HL-60 (cell line): ENCODE measurements at regions not wholly inside any gene's neighbourhood (a gene's known extent, or its start where the extent isn't known, plus 50 kb on each side); places are given as distances from the start of the nearest gene placed in this dataset.

Experiments
- DNase-seq, 2 experiments: peaks; one replicate each; pipeline ENCODE4 v3.0.0-alpha.2; 2010 to 2020; ENCODE audit warnings: low read depth in 1 of 2, low spot score in 1 of 2
- H3K27ac ChIP-seq: fragments of 250-450 bp; sonication (Bioruptor Pico); replicated peaks from 2 replicates; pipeline ENCODE4 v1.5.1; 2020; ENCODE audit warnings: mild to moderate bottlenecking, moderate library complexity
- H3K27me3 ChIP-seq: fragments of 250-450 bp; sonication (Bioruptor Pico); 2 replicates; pipeline ENCODE4 v1.5.1; 2021; ENCODE audit warnings: mild to moderate bottlenecking, moderate library complexity; ENCODE audit not compliant: insufficient read depth, poor library complexity, severe bottlenecking
- H3K4me3 ChIP-seq: replicated peaks from 2 replicates; pipeline ENCODE4 v1.5.1; 2011; ENCODE audit warnings: mild to moderate bottlenecking, control low read depth, low read length; ENCODE audit not compliant: insufficient read depth
- GABPA ChIP-seq: IDR thresholded peaks from 2 replicates; pipeline ENCODE4 v1.6.1; 2012; ENCODE audit warnings: low read depth
- POLR2AphosphoS5 ChIP-seq: IDR thresholded peaks from 2 replicates; pipeline ENCODE4 v1.6.1; 2012; ENCODE audit warnings: low read depth
- SPI1 ChIP-seq: IDR thresholded peaks from 2 replicates; pipeline ENCODE4 v1.6.1; 2012; ENCODE audit warnings: low read depth, mild to moderate bottlenecking, borderline replicate concordance
- TF ChIP-seq, protein P1 (sequence below): IDR thresholded peaks from 2 replicates; pipeline ENCODE4 v1.6.1; 2012; ENCODE audit warnings: low read depth; ENCODE audit not compliant: insufficient replicate concordance
- TF ChIP-seq, protein P2 (sequence below): IDR thresholded peaks from one replicate; pipeline ENCODE4 v1.5.1; 2011; ENCODE audit warnings: low read length, control low read depth, inconsistent platforms; ENCODE audit not compliant: insufficient read depth

GRCh38 chr12:67152451-67152850, 116.7 kb upstream of the CAND1 start:
- TF ChIP-seq, protein P1, sequence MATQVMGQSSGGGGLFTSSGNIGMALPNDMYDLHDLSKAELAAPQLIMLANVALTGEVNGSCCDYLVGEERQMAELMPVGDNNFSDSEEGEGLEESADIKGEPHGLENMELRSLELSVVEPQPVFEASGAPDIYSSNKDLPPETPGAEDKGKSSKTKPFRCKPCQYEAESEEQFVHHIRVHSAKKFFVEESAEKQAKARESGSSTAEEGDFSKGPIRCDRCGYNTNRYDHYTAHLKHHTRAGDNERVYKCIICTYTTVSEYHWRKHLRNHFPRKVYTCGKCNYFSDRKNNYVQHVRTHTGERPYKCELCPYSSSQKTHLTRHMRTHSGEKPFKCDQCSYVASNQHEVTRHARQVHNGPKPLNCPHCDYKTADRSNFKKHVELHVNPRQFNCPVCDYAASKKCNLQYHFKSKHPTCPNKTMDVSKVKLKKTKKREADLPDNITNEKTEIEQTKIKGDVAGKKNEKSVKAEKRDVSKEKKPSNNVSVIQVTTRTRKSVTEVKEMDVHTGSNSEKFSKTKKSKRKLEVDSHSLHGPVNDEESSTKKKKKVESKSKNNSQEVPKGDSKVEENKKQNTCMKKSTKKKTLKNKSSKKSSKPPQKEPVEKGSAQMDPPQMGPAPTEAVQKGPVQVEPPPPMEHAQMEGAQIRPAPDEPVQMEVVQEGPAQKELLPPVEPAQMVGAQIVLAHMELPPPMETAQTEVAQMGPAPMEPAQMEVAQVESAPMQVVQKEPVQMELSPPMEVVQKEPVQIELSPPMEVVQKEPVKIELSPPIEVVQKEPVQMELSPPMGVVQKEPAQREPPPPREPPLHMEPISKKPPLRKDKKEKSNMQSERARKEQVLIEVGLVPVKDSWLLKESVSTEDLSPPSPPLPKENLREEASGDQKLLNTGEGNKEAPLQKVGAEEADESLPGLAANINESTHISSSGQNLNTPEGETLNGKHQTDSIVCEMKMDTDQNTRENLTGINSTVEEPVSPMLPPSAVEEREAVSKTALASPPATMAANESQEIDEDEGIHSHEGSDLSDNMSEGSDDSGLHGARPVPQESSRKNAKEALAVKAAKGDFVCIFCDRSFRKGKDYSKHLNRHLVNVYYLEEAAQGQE = no peak
- TF ChIP-seq GABPA = no peak
- TF ChIP-seq, protein P2, sequence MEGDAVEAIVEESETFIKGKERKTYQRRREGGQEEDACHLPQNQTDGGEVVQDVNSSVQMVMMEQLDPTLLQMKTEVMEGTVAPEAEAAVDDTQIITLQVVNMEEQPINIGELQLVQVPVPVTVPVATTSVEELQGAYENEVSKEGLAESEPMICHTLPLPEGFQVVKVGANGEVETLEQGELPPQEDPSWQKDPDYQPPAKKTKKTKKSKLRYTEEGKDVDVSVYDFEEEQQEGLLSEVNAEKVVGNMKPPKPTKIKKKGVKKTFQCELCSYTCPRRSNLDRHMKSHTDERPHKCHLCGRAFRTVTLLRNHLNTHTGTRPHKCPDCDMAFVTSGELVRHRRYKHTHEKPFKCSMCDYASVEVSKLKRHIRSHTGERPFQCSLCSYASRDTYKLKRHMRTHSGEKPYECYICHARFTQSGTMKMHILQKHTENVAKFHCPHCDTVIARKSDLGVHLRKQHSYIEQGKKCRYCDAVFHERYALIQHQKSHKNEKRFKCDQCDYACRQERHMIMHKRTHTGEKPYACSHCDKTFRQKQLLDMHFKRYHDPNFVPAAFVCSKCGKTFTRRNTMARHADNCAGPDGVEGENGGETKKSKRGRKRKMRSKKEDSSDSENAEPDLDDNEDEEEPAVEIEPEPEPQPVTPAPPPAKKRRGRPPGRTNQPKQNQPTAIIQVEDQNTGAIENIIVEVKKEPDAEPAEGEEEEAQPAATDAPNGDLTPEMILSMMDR = no peak
- no peaks in the 10 kb centered on the region for H3K27me3 ChIP-seq

GRCh38 chr12:67154901-67155300, 114.3 kb upstream of the CAND1 start:
- DNase-seq = peak in 1 of 2 experiments; percentile 27
- H3K27ac ChIP-seq = no peak overlapping the region
- no peak for TF ChIP-seq GABPA
- no peak for TF ChIP-seq POLR2AphosphoS5
- TF ChIP-seq, protein P2 = no peak
- TF ChIP-seq, protein P1 = no peak
- TF ChIP-seq SPI1 = no peak
- H3K4me3 ChIP-seq = no peak overlapping the region
- no peaks in the 10 kb centered on the region for H3K27me3 ChIP-seq

More at GRCh38 chr12:67152451-67152850, 116.7 kb upstream of the CAND1 start:
- DNase-seq = no peak
- H3K4me3 ChIP-seq = no peak overlapping the region
- H3K27ac ChIP-seq = no peak overlapping the region

GRCh38 chr12:67155863-67156262, 113.3 kb upstream of the CAND1 start:
- Histone ChIP-seq H3K27me3 (no peaks in the 10 kb centered on the region), H3K27ac (no peak overlapping the region), H3K4me3 (no peak overlapping the region)
- DNase-seq = no peak
- TF ChIP-seq GABPA = no peak
- no peak for TF ChIP-seq POLR2AphosphoS5
- TF ChIP-seq, protein P1 = no peak
- TF ChIP-seq SPI1 = no peak
- TF ChIP-seq, protein P2 = no peak
